ENCODE measurements at regions not wholly inside any gene's neighbourhood (a gene's known extent, or its start where the extent isn't known, plus 50 kb on each side); places are given as distances from the start of the nearest gene placed in this dataset.

DNA sequence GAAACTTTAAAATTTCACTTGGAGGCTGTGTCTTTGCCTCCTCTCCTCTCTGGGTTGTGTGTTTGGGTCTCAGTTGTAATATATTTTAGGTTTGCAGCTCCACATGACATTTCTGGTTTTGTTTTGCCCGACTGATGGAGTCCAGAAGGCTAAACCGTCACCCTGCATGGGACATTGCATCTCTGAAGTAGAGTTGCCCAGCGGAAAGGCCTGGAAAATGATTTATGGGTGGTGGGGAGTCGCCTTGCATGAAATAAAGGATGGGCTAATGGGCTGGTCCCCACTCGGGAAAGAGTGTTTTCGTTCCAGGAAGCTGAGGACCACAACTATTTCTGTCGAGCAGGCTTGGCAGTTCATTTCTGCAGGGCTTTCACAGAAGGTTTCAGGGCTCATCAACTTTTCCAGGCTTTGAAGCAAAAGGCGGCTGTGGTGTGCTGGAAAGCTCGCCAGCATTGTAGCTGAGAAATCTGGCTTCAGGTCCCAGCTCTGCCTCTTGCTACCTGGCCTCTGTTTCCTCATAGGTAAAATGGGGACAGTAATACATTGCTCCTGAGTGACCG lies 74.8 kb upstream of the GSC start:
- TF ChIP-seq, protein P1, sequence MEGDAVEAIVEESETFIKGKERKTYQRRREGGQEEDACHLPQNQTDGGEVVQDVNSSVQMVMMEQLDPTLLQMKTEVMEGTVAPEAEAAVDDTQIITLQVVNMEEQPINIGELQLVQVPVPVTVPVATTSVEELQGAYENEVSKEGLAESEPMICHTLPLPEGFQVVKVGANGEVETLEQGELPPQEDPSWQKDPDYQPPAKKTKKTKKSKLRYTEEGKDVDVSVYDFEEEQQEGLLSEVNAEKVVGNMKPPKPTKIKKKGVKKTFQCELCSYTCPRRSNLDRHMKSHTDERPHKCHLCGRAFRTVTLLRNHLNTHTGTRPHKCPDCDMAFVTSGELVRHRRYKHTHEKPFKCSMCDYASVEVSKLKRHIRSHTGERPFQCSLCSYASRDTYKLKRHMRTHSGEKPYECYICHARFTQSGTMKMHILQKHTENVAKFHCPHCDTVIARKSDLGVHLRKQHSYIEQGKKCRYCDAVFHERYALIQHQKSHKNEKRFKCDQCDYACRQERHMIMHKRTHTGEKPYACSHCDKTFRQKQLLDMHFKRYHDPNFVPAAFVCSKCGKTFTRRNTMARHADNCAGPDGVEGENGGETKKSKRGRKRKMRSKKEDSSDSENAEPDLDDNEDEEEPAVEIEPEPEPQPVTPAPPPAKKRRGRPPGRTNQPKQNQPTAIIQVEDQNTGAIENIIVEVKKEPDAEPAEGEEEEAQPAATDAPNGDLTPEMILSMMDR (IDR thresholded peaks at IDR 0.05) = no peak
- TF ChIP-seq POLR2A (IDR thresholded peaks at IDR 0.05) = no peak

Measured in right lobe of liver (tissue), 4 donors.